ENCODE measurements at regions not wholly inside any gene's neighbourhood (a gene's known extent, or its start where the extent isn't known, plus 50 kb on each side); places are given as distances from the start of the nearest gene placed in this dataset.

- no peak for DNase-seq (ENCODE audit: low read depth, low spot score)
Observed at GRCh38 chr2:126827371-126827770, 71.3 kb upstream of the TEX51 start.

GRCh38 chr2:126828051-126828450, 70.6 kb upstream of the TEX51 start:
- DNase-seq (ENCODE audit: low read depth, low spot score) = no peak

- DNase-seq (ENCODE audit: low read depth, low spot score) = no peak
Observed at GRCh38 chr2:126828491-126828890, 70.2 kb upstream of the TEX51 start.

- no peak for DNase-seq (ENCODE audit: low read depth, low spot score)
Observed at GRCh38 chr2:126831234-126832005, 67.3 kb upstream of the TEX51 start.

- DNase-seq (ENCODE audit: low read depth, low spot score) = no peak
Observed at GRCh38 chr2:126832014-126832413, 66.7 kb upstream of the TEX51 start.

GRCh38 chr2:126832757-126833156, 65.9 kb upstream of the TEX51 start:
- no peak for DNase-seq (ENCODE audit: low read depth, low spot score)

GRCh38 chr2:126834006-126834659, 64.6 kb upstream of the TEX51 start:
- DNase-seq (ENCODE audit: low read depth, low spot score) = no peak

- DNase-seq (ENCODE audit: low read depth, low spot score) = no peak
Observed at GRCh38 chr2:126835261-126835660, 63.4 kb upstream of the TEX51 start.

- DNase-seq (ENCODE audit: low read depth, low spot score) = no peak
Observed at GRCh38 chr2:126835831-126836230, 62.9 kb upstream of the TEX51 start.

- DNase-seq (ENCODE audit: low read depth, low spot score) = no peak
Observed at GRCh38 chr2:126836761-126837679, 61.7 kb upstream of the TEX51 start.

- no peak for DNase-seq (ENCODE audit: low read depth, low spot score)
Observed at GRCh38 chr2:126837966-126838715, 60.5 kb upstream of the TEX51 start.

GRCh38 chr2:126838716-126838985, 60.0 kb upstream of the TEX51 start:
- no peak for DNase-seq (ENCODE audit: low read depth, low spot score)

- no peak for DNase-seq (ENCODE audit: low read depth, low spot score)
Observed at GRCh38 chr2:126839796-126840195, 58.9 kb upstream of the TEX51 start.

GRCh38 chr2:126843081-126843480, 55.6 kb upstream of the TEX51 start:
- DNase-seq (ENCODE audit: low read depth, low spot score) = no peak

- DNase-seq (ENCODE audit: low read depth, low spot score) = no peak
Observed at GRCh38 chr2:126846241-126846640, 52.4 kb upstream of the TEX51 start.
